Adrenal gland (tissue), 9 donors: ENCODE measurements at regions not wholly inside any gene's neighbourhood (a gene's known extent, or its start where the extent isn't known, plus 50 kb on each side); places are given as distances from the start of the nearest gene placed in this dataset.

Source experiments
- DNase-seq, 7 donors: peaks; one replicate each; pipeline ENCODE4 v3.0.0-alpha.2; 2019 to 2020
- H3K27ac ChIP-seq, 5 donors: fragments of 200-600 bp; sonication (generic) in 4 of 5; 1 replicate in 3 of 5; 2 replicates in 2 of 5; pipeline versions ENCODE4 v1.5.1 to v1.8.0; 2016 to 2020; ENCODE audit warnings: mild to moderate bottlenecking in 1 of 5
- H3K27me3 ChIP-seq: fragments of 200-600 bp; 2 replicates; pipeline ENCODE4 v1.8.0; 2021
- H3K36me3 ChIP-seq, 2 donors: fragments of 200-600 bp; replicated peaks in 1 of 2; 1 replicate in 1 of 2; 2 replicates in 1 of 2; pipeline versions ENCODE4 v1.5.1 to v1.8.0; 2018 to 2022
- H3K4me1 ChIP-seq, 2 donors: fragments of 200-600 bp; replicated peaks in 1 of 2; 1 replicate in 1 of 2; 2 replicates in 1 of 2; pipeline versions ENCODE4 v1.5.1 to v1.8.0; 2018 to 2021
- H3K4me3 ChIP-seq, 4 donors: fragments of 200-600 bp; sonication (generic) in 3 of 4; one replicate each; pipeline ENCODE4 v1.5.1; 2016 to 2018
- H3K9me3 ChIP-seq, 3 donors: fragments of 200-600 bp; sonication (generic) in 1 of 3; replicated peaks in 1 of 3; 1 replicate in 2 of 3; 2 replicates in 1 of 3; pipeline versions ENCODE4 v1.5.1 to v1.8.0; 2016 to 2021
- CTCF ChIP-seq, 6 experiments: fragments of 450-650 bp in 4 of 6; fragments of 200-600 bp in 2 of 6; sonication (generic) in 1 of 6; IDR thresholded peaks; 1 replicate in 5 of 6; 2 replicates in 1 of 6; pipeline versions ENCODE4 v1.5.1 to v1.8.0; 2016 to 2021; ENCODE audit warnings: antibody characterized with exemption in 6 of 6, mild to moderate bottlenecking in 2 of 6, moderate library complexity in 1 of 6
- POLR2A ChIP-seq, 2 donors: fragments of 450-650 bp; IDR thresholded peaks; one replicate each; pipeline ENCODE4 v1.6.1; 2017; ENCODE audit warnings: antibody characterized with exemption in 2 of 2, mild to moderate bottlenecking in 2 of 2, moderate library complexity in 1 of 2
- WGBS, 4 donors: extraction: QIAGEN DNeasy Blood & Tissue Kit in 2 of 4; methylation state at CpG; one replicate each; pipeline versions ENCODE4 v1.1.5 to v1.1.7; 2013 to 2017; 5-methylcytosine and 5-hydroxymethylcytosine counted together
- intact Hi-C, 2 donors: fragments of 100-400 bp; cut with DNase I; formaldehyde crosslinking; loops; one replicate each; pipeline versions ENCODE4 v1.14.1 to v1.15.0; 2022 to 2023
- donor health status: healthy with polysubstance abuse.
- donor health status: Bipolar disorder and iron deficiency.
- donor health status: DM: yes; HTN: yes; CAD: no.
- donor health status: DM: no; HTN: no; CAD: no.
- donor health status: DM: no; HTN: no; CAD: no.

GRCh38 chr2:6369266-6369665 is 496.4 kb downstream of the CMPK2 start:
- TF ChIP-seq CTCF (IDR thresholded peaks at IDR 0.05) (no peak), POLR2A (IDR thresholded peaks at IDR 0.05) (no peak)
- intact Hi-C loops: no loop called here
- Histone ChIP-seq H3K4me1 (no peaks in the 10 kb centered on the region), H3K4me3 (no peak overlapping the region), H3K9me3 (no peaks in the 10 kb centered on the region), H3K36me3 (no peaks in the 10 kb centered on the region), H3K27ac (no peak overlapping the region), H3K27me3 (no peaks in the 10 kb centered on the region)
- DNase-seq: no peak
- WGBS, 4 donors: 81 to 90% (median 82%) methylated on average over 3 of the region's 3 CpGs

- TF ChIP-seq POLR2A (IDR thresholded peaks at IDR 0.05) (no peak), CTCF (IDR thresholded peaks at IDR 0.05) (no peak)
- no peak overlapping the region for H3K27ac ChIP-seq
- no peaks in the 10 kb centered on the region for H3K4me1 ChIP-seq
- intact Hi-C loops: no loop called here
- H3K9me3 ChIP-seq: no peaks in the 10 kb centered on the region
- H3K36me3 ChIP-seq: no peaks in the 10 kb centered on the region
- no peak overlapping the region for H3K4me3 ChIP-seq
- DNase-seq: no peak
- no peaks in the 10 kb centered on the region for H3K27me3 ChIP-seq
- 70 to 81% (median 76%) methylated on average over 7 of the region's 7 CpGs for WGBS, 4 donors
These were observed 494.8 kb downstream of the CMPK2 start for GRCh38 chr2:6370753-6371551.

GRCh38 chr2:6372317-6372901 is 493.3 kb downstream of the CMPK2 start:
- Histone ChIP-seq H3K27me3 (no peaks in the 10 kb centered on the region), H3K4me3 (no peak overlapping the region), H3K9me3 (no peaks in the 10 kb centered on the region), H3K27ac (no peak overlapping the region), H3K36me3 (no peaks in the 10 kb centered on the region), H3K4me1 (no peaks in the 10 kb centered on the region)
- TF ChIP-seq POLR2A (IDR thresholded peaks at IDR 0.05) (no peak), CTCF (IDR thresholded peaks at IDR 0.05) (no peak)
- 41 to 59% (median 51%) methylated on average over 3 of the region's 3 CpGs for WGBS, 4 donors
- DNase-seq: no peak
- intact Hi-C loops: no loop called here

- Histone ChIP-seq H3K36me3 (no peaks in the 10 kb centered on the region), H3K27ac (no peak overlapping the region), H3K4me1 (no peaks in the 10 kb centered on the region), H3K4me3 (no peak overlapping the region), H3K9me3 (no peaks in the 10 kb centered on the region), H3K27me3 (no peaks in the 10 kb centered on the region)
- DNase-seq: no peak
- no peak for TF ChIP-seq CTCF (IDR thresholded peaks at IDR 0.05)
- no peak for TF ChIP-seq POLR2A (IDR thresholded peaks at IDR 0.05)
- intact Hi-C loops: no loop called here
- 46 to 53% (median 51%) methylated on average over 2 of the region's 2 CpGs for WGBS, 4 donors
These were observed 484.4 kb downstream of the CMPK2 start for GRCh38 chr2:6381326-6381725.
